Epithelial cell of proximal tubule (primary cell): ENCODE measurements at regions not wholly inside any gene's neighbourhood (a gene's known extent, or its start where the extent isn't known, plus 50 kb on each side); places are given as distances from the start of the nearest gene placed in this dataset.

Experiments
- DNase-seq: peaks from one replicate; pipeline ENCODE4 v3.0.0-alpha.2; 2011; ENCODE audit warnings: low read depth
- H3K4me3 ChIP-seq: 2 replicates; pipeline ENCODE4 v1.5.1; 2011; ENCODE audit warnings: low read depth, mild to moderate bottlenecking, low read length
- CTCF ChIP-seq: conservative IDR thresholded peaks from 2 replicates; pipeline ENCODE4 v1.5.1; 2012; ENCODE audit warnings: low read depth, mild to moderate bottlenecking, low read length

- no peak overlapping the region for H3K4me3 ChIP-seq
- TF ChIP-seq CTCF = no peak
- no peak for DNase-seq
Measured at GRCh38 chr3:153252963-153253362, 90.9 kb downstream of the RAP2B start.

- H3K4me3 ChIP-seq = no peak overlapping the region
- TF ChIP-seq CTCF = no peak
- no peak for DNase-seq
Measured at GRCh38 chr3:153254361-153254760, 92.3 kb downstream of the RAP2B start.

- H3K4me3 ChIP-seq = no peak overlapping the region
- no peak for DNase-seq
- no peak for TF ChIP-seq CTCF
Measured at GRCh38 chr3:153257673-153258351, 95.8 kb downstream of the RAP2B start.

- DNase-seq = no peak
- no peak overlapping the region for H3K4me3 ChIP-seq
- no peak for TF ChIP-seq CTCF
Measured at GRCh38 chr3:153259956-153260355, 97.9 kb downstream of the RAP2B start.

- TF ChIP-seq CTCF = no peak
- H3K4me3 ChIP-seq = no peak overlapping the region
- DNase-seq = no peak
Measured at GRCh38 chr3:153260681-153261080, 98.7 kb downstream of the RAP2B start.

- no peak for DNase-seq
- no peak overlapping the region for H3K4me3 ChIP-seq
- no peak for TF ChIP-seq CTCF
Measured at GRCh38 chr3:153266619-153267018, 104.6 kb downstream of the RAP2B start.

GRCh38 chr3:153268564-153269279 lies 106.7 kb downstream of the RAP2B start:
- no peak overlapping the region for H3K4me3 ChIP-seq
- DNase-seq = no peak
- TF ChIP-seq CTCF = no peak
